CD14-positive monocyte (primary cell): ENCODE measurements at regions not wholly inside any gene's neighbourhood (a gene's known extent, or its start where the extent isn't known, plus 50 kb on each side); places are given as distances from the start of the nearest gene placed in this dataset.

ENCODE experiments used
- DNase-seq, 3 donors: peaks; one replicate each; pipeline ENCODE4 v3.0.0-alpha.2; 2011 to 2022
- H2AFZ ChIP-seq: 2 replicates; pipeline ENCODE4 v1.6.0; 2012; ENCODE audit warnings: mild to moderate bottlenecking, low read depth, low read length, inconsistent platforms; ENCODE audit not compliant: insufficient read depth, poor library complexity, severe bottlenecking
- H3K27ac ChIP-seq, 2 donors: 1 replicate in 1 of 2; 2 replicates in 1 of 2; pipeline ENCODE4 v1.5.1; 2012 to 2013; ENCODE audit warnings: low read length in 2 of 2, control low read depth in 1 of 2, inconsistent platforms in 1 of 2, low read depth in 1 of 2, mild to moderate bottlenecking in 1 of 2
- H3K27me3 ChIP-seq, 2 donors: one replicate each; pipeline versions ENCODE4 v1.6.0 to v1.6.1; 2011 to 2013; ENCODE audit warnings: low read length in 2 of 2; ENCODE audit not compliant: control insufficient read depth in 2 of 2, insufficient read depth in 2 of 2
- H3K36me3 ChIP-seq, 2 donors: replicated peaks in 1 of 2; 1 replicate in 1 of 2; 2 replicates in 1 of 2; pipeline versions ENCODE4 v1.5.1 to v1.6.1; 2012 to 2013; ENCODE audit warnings: low read length in 2 of 2, control low read depth in 1 of 2, inconsistent platforms in 1 of 2, mild to moderate bottlenecking in 1 of 2; ENCODE audit not compliant: insufficient read depth in 2 of 2, control insufficient read depth in 1 of 2
- H3K4me1 ChIP-seq, 2 donors: 1 replicate in 1 of 2; 2 replicates in 1 of 2; pipeline versions ENCODE4 v1.5.1 to v1.6.1; 2012 to 2013; ENCODE audit warnings: low read length in 2 of 2, control low read depth in 1 of 2, inconsistent platforms in 1 of 2, mild to moderate bottlenecking in 1 of 2, moderate library complexity in 1 of 2; ENCODE audit not compliant: insufficient read depth in 2 of 2, control insufficient read depth in 1 of 2
- H3K4me2 ChIP-seq: replicated peaks from 2 replicates; pipeline ENCODE3; 2012; ENCODE audit warnings: low read length, moderate library complexity, mild to moderate bottlenecking; ENCODE audit not compliant: poor library complexity, severe bottlenecking; ENCODE audit errors: extremely low read depth
- H3K4me3 ChIP-seq, 3 experiments: fragments of 200-600 bp in 1 of 3; sonication (generic) in 1 of 3; replicated peaks in 1 of 3; 1 replicate in 2 of 3; 2 replicates in 1 of 3; pipeline ENCODE4 v1.5.1; 2011 to 2013; ENCODE audit warnings: low read length in 3 of 3, mild to moderate bottlenecking in 3 of 3, control low read depth in 2 of 3, low read depth in 2 of 3, inconsistent platforms in 1 of 3, moderate library complexity in 1 of 3
- H3K79me2 ChIP-seq: 2 replicates; pipeline ENCODE4 v1.6.0; 2012; ENCODE audit warnings: mild to moderate bottlenecking, control low read depth, inconsistent platforms, low read length, moderate library complexity; ENCODE audit not compliant: insufficient read depth
- H3K9ac ChIP-seq: 2 replicates; pipeline ENCODE4 v1.6.0; 2017; ENCODE audit warnings: low read length, mild to moderate bottlenecking; ENCODE audit not compliant: insufficient read depth, poor library complexity, severe bottlenecking
- H3K9me3 ChIP-seq, 2 donors: replicated peaks in 1 of 2; 1 replicate in 1 of 2; 2 replicates in 1 of 2; pipeline versions ENCODE4 v1.5.1 to v1.6.1; 2012 to 2013; ENCODE audit warnings: low read length in 2 of 2, control low read depth in 1 of 2; ENCODE audit not compliant: control insufficient read depth in 1 of 2, insufficient read depth in 1 of 2
- H4K20me1 ChIP-seq: 2 replicates; pipeline ENCODE4 v1.6.0; 2012; ENCODE audit warnings: mild to moderate bottlenecking, low read length, control low read depth, moderate library complexity; ENCODE audit not compliant: insufficient read depth
- H3K27ac Mint-ChIP-seq, 7 donors: one replicate each; pipeline ENCODE4 v1.8.0; 2020; ENCODE audit warnings: mild to moderate bottlenecking in 7 of 7, mixed read lengths in 7 of 7, moderate library complexity in 6 of 7, inconsistent platforms in 2 of 7
- H3K27me3 Mint-ChIP-seq, 3 donors: one replicate each; pipeline ENCODE4 v1.8.0; 2021 to 2022; ENCODE audit warnings: low read depth in 3 of 3, mild to moderate bottlenecking in 3 of 3, mixed read lengths in 3 of 3, moderate library complexity in 3 of 3, inconsistent platforms in 1 of 3
- H3K36me3 Mint-ChIP-seq, 2 donors: one replicate each; pipeline ENCODE4 v1.8.0; 2020; ENCODE audit warnings: mixed read lengths in 2 of 2, inconsistent platforms in 1 of 2, mild to moderate bottlenecking in 1 of 2
- H3K4me1 Mint-ChIP-seq: one replicate; pipeline ENCODE4 v1.8.0; 2020; ENCODE audit warnings: mild to moderate bottlenecking, mixed read lengths
- H3K4me3 Mint-ChIP-seq, 2 donors: one replicate each; pipeline ENCODE4 v1.8.0; 2020; ENCODE audit warnings: mild to moderate bottlenecking in 2 of 2, mixed read lengths in 2 of 2, moderate library complexity in 1 of 2
- H3K9me3 Mint-ChIP-seq, 7 donors: one replicate each; pipeline ENCODE4 v1.8.0; 2020 to 2022; ENCODE audit warnings: mixed read lengths in 7 of 7, mild to moderate bottlenecking in 6 of 7, moderate library complexity in 6 of 7, inconsistent platforms in 2 of 7
- WGBS: methylation state at CpG from one replicate; pipeline ENCODE4 v1.1.5; 2013; ENCODE audit warnings: missing lambda C conversion rate; ENCODE audit not compliant: insufficient coverage; 5-methylcytosine and 5-hydroxymethylcytosine counted together
- intact Hi-C, 2 donors: fragments of 100-400 bp; cut with micrococcal nuclease; formaldehyde crosslinking; loops; one replicate each; pipeline versions ENCODE4 v1.15.0 to v1.15.1; 2023
- TF ChIP-seq, protein P1 (sequence below): fragments of 200-600 bp; IDR thresholded peaks from one replicate; pipeline ENCODE4 v1.8.0; 2022; ENCODE audit warnings: antibody characterized with exemption, mild to moderate bottlenecking

DNA sequence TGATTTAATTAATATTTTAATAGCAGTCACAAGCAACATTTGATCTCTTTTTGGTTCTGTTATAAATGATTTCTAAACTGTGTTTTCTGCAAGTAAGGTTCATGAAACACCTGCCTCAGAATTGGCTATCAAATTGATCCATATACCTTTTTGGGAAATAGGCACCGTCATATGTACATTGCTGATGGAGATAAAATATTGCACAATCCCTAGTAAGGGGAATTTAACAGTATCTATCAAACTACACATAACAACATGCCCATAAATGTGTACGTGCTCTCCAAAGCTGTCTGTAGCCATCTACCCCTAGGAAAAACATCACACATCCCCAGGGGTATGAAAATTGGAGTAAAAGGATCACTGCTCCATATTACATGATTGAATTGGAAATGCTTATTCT, 167.3 kb upstream of the CPNE8 start:
- no peak for DNase-seq
- peaks cover 0 to 11% of the 10 kb centered on the region in 2 donors for H3K27me3 ChIP-seq
- no peak overlapping the region for H3K9ac ChIP-seq
- H2AFZ ChIP-seq = no peak overlapping the region
- Mint-ChIP-seq H3K27ac (no peak overlapping the region), H3K4me1 (peaks cover 7% of the 10 kb centered on the region), H3K4me3 (no peak overlapping the region), H3K27me3 (peaks cover 2 to 11% (median 5%) of the 10 kb centered on the region in 3 donors), H3K9me3 (peaks cover 0 to 6% (median 2%) of the 10 kb centered on the region in 7 donors), H3K36me3 (peaks cover 0 to 2% of the 10 kb centered on the region in 2 donors)
- no peaks in the 10 kb centered on the region for H4K20me1 ChIP-seq
- H3K9me3 ChIP-seq = no peaks in the 10 kb centered on the region
- intact Hi-C loops = no loop called here
- H3K36me3 ChIP-seq = no peaks in the 10 kb centered on the region
- no peak overlapping the region for H3K27ac ChIP-seq
- no peak overlapping the region for H3K4me2 ChIP-seq
- no peaks in the 10 kb centered on the region for H3K79me2 ChIP-seq
- no peak overlapping the region for H3K4me3 ChIP-seq
- TF ChIP-seq, protein P1, sequence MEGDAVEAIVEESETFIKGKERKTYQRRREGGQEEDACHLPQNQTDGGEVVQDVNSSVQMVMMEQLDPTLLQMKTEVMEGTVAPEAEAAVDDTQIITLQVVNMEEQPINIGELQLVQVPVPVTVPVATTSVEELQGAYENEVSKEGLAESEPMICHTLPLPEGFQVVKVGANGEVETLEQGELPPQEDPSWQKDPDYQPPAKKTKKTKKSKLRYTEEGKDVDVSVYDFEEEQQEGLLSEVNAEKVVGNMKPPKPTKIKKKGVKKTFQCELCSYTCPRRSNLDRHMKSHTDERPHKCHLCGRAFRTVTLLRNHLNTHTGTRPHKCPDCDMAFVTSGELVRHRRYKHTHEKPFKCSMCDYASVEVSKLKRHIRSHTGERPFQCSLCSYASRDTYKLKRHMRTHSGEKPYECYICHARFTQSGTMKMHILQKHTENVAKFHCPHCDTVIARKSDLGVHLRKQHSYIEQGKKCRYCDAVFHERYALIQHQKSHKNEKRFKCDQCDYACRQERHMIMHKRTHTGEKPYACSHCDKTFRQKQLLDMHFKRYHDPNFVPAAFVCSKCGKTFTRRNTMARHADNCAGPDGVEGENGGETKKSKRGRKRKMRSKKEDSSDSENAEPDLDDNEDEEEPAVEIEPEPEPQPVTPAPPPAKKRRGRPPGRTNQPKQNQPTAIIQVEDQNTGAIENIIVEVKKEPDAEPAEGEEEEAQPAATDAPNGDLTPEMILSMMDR = no peak
- no CpG with 5 or more reads among the region's 2 CpGs for WGBS
- peaks cover 5 to 6% of the 10 kb centered on the region in 2 donors for H3K4me1 ChIP-seq

DNA sequence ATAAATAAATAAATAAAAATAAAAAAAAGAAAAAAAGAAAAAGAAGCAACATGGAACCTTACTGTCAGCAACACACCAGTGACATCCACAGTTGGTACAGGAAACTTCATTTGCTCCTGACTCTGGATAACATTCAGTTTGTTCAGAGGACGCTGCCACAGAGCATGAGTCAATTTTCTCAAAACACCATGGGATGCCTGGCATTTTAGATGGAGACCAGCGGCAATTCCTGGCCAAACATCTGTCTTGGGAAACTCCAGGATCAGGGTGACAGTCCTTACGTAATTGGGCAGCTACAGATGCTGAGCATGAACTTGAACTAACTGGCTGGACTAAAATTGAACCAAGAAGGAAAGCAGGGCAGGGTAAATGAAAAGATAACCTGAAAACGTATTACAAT, 166.2 kb upstream of the CPNE8 start:
- H2AFZ ChIP-seq = no peak overlapping the region
- H3K9me3 Mint-ChIP-seq = peaks cover 0 to 6% (median 2%) of the 10 kb centered on the region in 7 donors
- no peaks in the 10 kb centered on the region for H4K20me1 ChIP-seq
- 92% methylated on average over 3 of the region's 4 CpGs for WGBS
- H3K36me3 Mint-ChIP-seq = peaks cover 0 to 2% of the 10 kb centered on the region in 2 donors
- no peak overlapping the region for H3K4me3 ChIP-seq
- peaks cover 0 to 6% of the 10 kb centered on the region in 2 donors for H3K27me3 ChIP-seq
- intact Hi-C loops = no loop called here
- H3K4me1 ChIP-seq = peaks cover 12 to 17% of the 10 kb centered on the region in 2 donors
- H3K79me2 ChIP-seq = no peaks in the 10 kb centered on the region
- H3K4me1 Mint-ChIP-seq = peaks cover 13% of the 10 kb centered on the region
- no peak overlapping the region for H3K4me2 ChIP-seq
- no peak overlapping the region for H3K27ac Mint-ChIP-seq
- no peak overlapping the region for H3K27ac ChIP-seq
- H3K4me3 Mint-ChIP-seq = no peak overlapping the region
- TF ChIP-seq, protein P1 = no peak
- H3K27me3 Mint-ChIP-seq = peaks cover 2 to 8% (median 3%) of the 10 kb centered on the region in 3 donors
- H3K9ac ChIP-seq = no peak overlapping the region
- no peak for DNase-seq
- H3K9me3 ChIP-seq = no peaks in the 10 kb centered on the region
- no peaks in the 10 kb centered on the region for H3K36me3 ChIP-seq
